ENCODE measurements at regions not wholly inside any gene's neighbourhood (a gene's known extent, or its start where the extent isn't known, plus 50 kb on each side); places are given as distances from the start of the nearest gene placed in this dataset.

DNA sequence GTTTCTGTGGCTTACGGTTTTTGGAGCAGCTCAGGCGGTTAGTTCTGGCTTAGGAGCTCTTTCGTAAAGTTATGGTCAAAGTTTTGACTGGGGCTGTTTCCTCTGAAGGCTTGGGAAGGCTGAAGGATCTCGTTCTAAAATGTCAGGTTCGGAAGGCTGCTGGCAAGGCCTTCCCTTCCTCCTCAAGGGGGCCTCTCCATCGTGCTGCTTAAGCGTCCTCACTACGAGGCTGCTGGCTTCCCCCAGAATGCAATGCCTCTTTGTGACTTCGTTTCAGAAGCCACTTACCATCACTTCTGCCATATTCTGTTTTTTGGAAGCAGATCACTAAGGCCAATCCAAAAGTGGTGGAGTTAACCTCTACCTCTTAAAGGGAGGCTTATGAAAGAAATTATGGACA is 1196.4 kb upstream of the TENM3 start:
- H3K4me3 ChIP-seq (ENCODE audit: low read depth, low read length), result no peak overlapping the region
- TF ChIP-seq, protein P1, sequence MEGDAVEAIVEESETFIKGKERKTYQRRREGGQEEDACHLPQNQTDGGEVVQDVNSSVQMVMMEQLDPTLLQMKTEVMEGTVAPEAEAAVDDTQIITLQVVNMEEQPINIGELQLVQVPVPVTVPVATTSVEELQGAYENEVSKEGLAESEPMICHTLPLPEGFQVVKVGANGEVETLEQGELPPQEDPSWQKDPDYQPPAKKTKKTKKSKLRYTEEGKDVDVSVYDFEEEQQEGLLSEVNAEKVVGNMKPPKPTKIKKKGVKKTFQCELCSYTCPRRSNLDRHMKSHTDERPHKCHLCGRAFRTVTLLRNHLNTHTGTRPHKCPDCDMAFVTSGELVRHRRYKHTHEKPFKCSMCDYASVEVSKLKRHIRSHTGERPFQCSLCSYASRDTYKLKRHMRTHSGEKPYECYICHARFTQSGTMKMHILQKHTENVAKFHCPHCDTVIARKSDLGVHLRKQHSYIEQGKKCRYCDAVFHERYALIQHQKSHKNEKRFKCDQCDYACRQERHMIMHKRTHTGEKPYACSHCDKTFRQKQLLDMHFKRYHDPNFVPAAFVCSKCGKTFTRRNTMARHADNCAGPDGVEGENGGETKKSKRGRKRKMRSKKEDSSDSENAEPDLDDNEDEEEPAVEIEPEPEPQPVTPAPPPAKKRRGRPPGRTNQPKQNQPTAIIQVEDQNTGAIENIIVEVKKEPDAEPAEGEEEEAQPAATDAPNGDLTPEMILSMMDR (IDR thresholded peaks at IDR 0.05; ENCODE audit: insufficient read depth, low read depth, low read length), result no peak
- DNase-seq (ENCODE audit: low read depth), result no peak

DNA sequence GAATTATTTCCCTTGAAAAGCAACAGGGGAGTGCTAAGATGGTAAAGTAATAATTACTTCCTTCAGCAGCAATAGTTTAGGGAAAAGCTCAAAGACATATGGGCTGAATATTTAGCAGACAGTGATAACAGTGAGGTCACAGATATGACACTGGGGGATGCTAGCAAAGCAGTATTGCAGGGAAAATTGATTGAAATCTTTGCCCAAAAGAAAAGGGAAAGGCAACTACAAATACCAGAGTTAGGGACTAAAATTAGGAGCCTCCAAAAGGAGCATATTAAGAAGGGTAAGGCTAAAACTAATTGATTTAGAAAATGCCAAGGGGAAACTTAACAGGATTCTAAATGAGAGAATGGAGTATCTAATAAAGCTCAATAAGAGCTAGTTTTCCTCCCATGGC is 1191.3 kb upstream of the TENM3 start:
- no peak overlapping the region for H3K4me3 ChIP-seq (ENCODE audit: low read depth, low read length)
- TF ChIP-seq, protein P1 (IDR thresholded peaks at IDR 0.05; ENCODE audit: insufficient read depth, low read depth, low read length), result no peak
- no peak for DNase-seq (ENCODE audit: low read depth)

DNA sequence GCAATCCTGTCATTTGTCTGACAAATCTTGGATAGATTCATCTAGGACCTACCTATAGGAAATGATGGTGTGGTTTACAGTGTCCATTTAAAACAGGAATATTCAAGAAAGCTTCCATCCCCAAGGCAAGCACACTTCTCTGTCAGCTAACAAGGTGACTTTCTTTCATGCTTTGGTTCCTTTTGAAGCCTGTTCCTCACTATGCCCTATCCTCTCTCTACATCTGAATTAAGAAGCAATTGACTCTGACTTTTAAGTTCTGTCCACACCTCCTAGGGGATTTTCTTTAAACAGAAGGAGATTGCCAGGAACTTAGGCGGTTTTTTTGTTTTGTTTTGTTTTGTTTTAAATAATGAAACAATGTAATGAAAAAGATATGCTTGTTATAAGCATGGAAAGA is 1181.4 kb upstream of the TENM3 start:
- no peak for DNase-seq (ENCODE audit: low read depth)
- no peak overlapping the region for H3K4me3 ChIP-seq (ENCODE audit: low read depth, low read length)
- TF ChIP-seq, protein P1 (IDR thresholded peaks at IDR 0.05; ENCODE audit: insufficient read depth, low read depth, low read length), result no peak

DNA sequence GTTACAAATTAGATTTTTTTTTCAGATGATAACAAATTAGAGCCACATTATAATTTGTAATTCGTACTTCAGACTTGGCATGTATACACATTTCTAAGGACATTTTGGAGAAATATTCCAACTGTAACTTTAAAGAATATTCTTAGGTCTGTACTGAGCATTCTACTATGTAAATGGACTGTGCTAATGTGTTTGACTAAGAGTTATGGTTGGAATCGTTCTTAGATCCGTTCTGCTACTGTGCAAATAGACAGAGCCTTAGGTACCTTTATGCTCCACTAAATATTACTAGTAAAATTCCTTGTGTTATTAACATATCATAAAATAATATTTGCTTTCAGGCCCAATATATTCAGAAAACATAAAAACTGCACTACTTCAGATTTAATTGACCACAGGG is 1180.0 kb upstream of the TENM3 start:
- H3K4me3 ChIP-seq (ENCODE audit: low read depth, low read length), result no peak overlapping the region
- DNase-seq (ENCODE audit: low read depth), result no peak

DNA sequence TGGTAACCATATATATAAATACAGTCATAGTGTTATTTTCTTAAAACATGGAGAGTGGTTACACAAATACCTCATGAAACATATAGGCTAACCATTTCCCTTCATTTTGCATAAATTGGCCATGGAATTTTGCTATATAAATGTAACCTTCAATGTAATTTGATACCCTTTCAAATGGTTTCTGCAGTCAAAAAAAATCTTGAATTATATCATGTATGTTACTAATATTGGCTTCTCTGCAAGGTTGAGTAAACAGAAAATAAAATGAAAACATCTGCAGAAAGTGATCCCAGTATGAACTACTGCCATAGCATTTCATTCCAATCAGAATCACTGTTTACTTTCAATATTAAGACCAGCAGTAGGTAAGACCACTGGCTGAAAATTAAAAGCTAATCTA is 1165.9 kb upstream of the TENM3 start:
- no peak overlapping the region for H3K4me3 ChIP-seq (ENCODE audit: low read depth, low read length)
- TF ChIP-seq, protein P1 (IDR thresholded peaks at IDR 0.05; ENCODE audit: insufficient read depth, low read depth, low read length), result no peak
- DNase-seq (ENCODE audit: low read depth), result peak; percentile 1

More for the DNA sequence above, 1180.0 kb upstream of the TENM3 start:
- TF ChIP-seq, protein P1 (IDR thresholded peaks at IDR 0.05; ENCODE audit: insufficient read depth, low read depth, low read length), result no peak

DNA sequence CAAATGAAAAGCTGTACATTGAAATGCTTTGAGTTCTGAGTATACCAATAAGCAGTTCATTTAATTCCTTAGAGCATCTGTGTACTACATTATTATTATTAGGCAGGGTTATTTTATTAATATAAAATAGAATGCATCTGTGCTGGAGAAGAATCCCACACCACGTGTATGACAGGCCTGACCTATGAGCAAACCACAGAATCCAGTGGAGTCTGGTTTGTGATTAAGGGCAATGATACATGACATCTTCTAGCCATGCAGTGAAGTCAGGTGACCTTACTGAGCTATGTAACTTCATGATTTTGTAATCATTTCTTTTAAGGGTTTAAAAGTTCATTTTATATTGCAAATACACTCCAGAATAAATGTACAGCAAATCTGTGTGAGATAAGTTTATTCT is 1165.0 kb upstream of the TENM3 start:
- no peak overlapping the region for H3K4me3 ChIP-seq (ENCODE audit: low read depth, low read length)
- TF ChIP-seq, protein P1 (IDR thresholded peaks at IDR 0.05; ENCODE audit: insufficient read depth, low read depth, low read length), result no peak
- no peak for DNase-seq (ENCODE audit: low read depth)

DNA sequence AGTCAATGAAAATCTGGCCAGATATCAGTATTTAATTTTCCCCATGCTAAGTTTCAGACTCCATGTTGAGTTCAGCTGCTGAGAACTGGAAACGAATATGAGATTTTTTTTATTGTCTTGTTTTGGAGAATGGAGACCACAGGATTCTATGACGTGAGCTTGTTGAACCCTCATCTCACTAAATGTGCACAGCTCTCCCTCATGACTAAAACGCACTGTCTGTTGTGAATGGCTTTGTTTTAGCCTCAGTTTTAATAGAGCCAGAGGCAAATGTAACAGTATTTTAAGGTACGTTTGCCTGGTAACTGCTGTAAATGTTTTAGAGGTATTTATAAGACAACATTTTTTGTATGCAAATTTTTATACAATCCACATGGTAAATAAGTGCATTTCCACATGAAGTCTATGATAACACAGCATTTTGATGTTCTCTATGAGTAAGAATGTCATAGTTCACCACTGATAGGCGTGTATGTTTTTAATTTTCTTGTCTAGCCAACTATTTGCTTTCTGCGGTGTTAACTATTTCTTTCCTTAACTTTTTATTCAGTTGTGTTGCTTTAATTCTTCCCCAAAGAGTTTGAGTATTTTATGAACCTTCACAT is 1159.3 kb upstream of the TENM3 start:
- H3K4me3 ChIP-seq (ENCODE audit: low read depth, low read length), result no peak overlapping the region
- TF ChIP-seq, protein P1 (IDR thresholded peaks at IDR 0.05; ENCODE audit: insufficient read depth, low read depth, low read length), result no peak
- no peak for DNase-seq (ENCODE audit: low read depth)
